ENCODE measurements at regions not wholly inside any gene's neighbourhood (a gene's known extent, or its start where the extent isn't known, plus 50 kb on each side); places are given as distances from the start of the nearest gene placed in this dataset.

DNA sequence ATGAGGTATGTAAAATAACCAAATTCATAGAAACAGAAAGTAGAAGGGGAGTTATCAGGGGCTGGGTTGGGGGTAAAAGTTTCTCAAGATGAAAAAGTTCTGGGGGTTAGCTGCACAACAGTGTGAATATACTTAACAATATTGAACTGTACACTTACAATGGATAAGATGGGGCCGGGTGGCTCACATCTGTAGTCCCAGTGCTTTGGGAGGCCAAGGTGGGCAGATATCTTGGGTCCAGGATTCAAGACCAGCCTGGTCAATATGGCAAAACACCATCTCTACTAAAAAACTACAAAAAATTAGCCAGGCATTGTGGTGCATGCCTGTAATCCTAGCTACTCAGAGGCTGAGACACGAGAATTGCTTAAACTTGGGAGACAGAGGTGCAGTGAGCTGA is 274.3 kb downstream of the TJP1 start:
- no peak overlapping the region for H3K4me3 ChIP-seq
- POLR2A ChIA-PET, result no interaction called here
- CTCF ChIA-PET, result interaction anchor here (0.6 kb wide), 1 partner anchor 237 kb away, joined by 4 read pairs; no protein-coding TSS in a partner anchor
- WGBS (ENCODE audit: missing lambda C conversion rate), result 2% methylated on average over 2 of the region's 2 CpGs
- no peaks in the 10 kb centered on the region for H3K4me1 ChIP-seq
- no peak for DNase-seq (ENCODE audit: low read depth in 1 of 2, low spot score in 1 of 2)
- H3K4me2 ChIP-seq, result no peak overlapping the region
- H3K9me3 ChIP-seq, result peaks cover 30% of the 10 kb centered on the region
- no peak for TF ChIP-seq FOXS1 (CRISPR knock-in tag; IDR thresholded peaks at IDR 0.05)
- TF ChIP-seq ZFP36 (IDR thresholded peaks at IDR 0.05; ENCODE audit: borderline replicate concordance, partially characterized antibody), result no peak
- no peak for TF ChIP-seq BCL3 (IDR thresholded peaks at IDR 0.05)
- TF ChIP-seq NPAS2 (CRISPR knock-in tag; IDR thresholded peaks at IDR 0.05; ENCODE audit: borderline replicate concordance), result no peak
- TF ChIP-seq RNF2 (IDR thresholded peaks at IDR 0.05; ENCODE audit: borderline replicate concordance, low read depth), result no peak
- TF ChIP-seq ZNF302 (CRISPR knock-in tag; IDR thresholded peaks at IDR 0.05), result no peak
- TF ChIP-seq ELK1 (IDR thresholded peaks at IDR 0.05; ENCODE audit: low read depth, low read length), result no peak
- TF ChIP-seq RARB (CRISPR knock-in tag; IDR thresholded peaks at IDR 0.05), result no peak
- no peak for TF ChIP-seq RCOR1 (IDR thresholded peaks at IDR 0.05; ENCODE audit: low read depth, low read length)
- no peak for TF ChIP-seq ESRRA (IDR thresholded peaks at IDR 0.05; ENCODE audit: borderline replicate concordance, low read length)
- no peak for TF ChIP-seq TFCP2L1 (CRISPR knock-in tag; IDR thresholded peaks at IDR 0.05)
- no peak for TF ChIP-seq HOXB5 (CRISPR knock-in tag; IDR thresholded peaks at IDR 0.05)
- no peak for FAIRE-seq
- H3K27ac ChIP-seq, result no peak overlapping the region
- ATAC-seq, result no peak

- POLR2A ChIA-PET, result no interaction called here
- ATAC-seq, result no peak
- Histone ChIP-seq H3K4me3 (no peak overlapping the region), H3K9me3 (peaks cover 30% of the 10 kb centered on the region), H3K4me1 (no peaks in the 10 kb centered on the region), H3K27ac (no peak overlapping the region), H3K4me2 (no peak overlapping the region)
- 11% methylated on average over 7 of the region's 7 CpGs for WGBS (ENCODE audit: missing lambda C conversion rate)
- no peak for DNase-seq (ENCODE audit: low read depth in 1 of 2, low spot score in 1 of 2)
- no peak for TF ChIP-seq NR3C1 (IDR thresholded peaks at IDR 0.05)
- TF ChIP-seq JUNB (IDR thresholded peaks at IDR 0.05), result no peak
- no peak for TF ChIP-seq POLR2AphosphoS2 (conservative IDR thresholded peaks at IDR 0.05; ENCODE audit: low read length)
- no peak for TF ChIP-seq CHD2 (IDR thresholded peaks at IDR 0.05; ENCODE audit: low read length, partially characterized antibody)
- TF ChIP-seq, protein P1, sequence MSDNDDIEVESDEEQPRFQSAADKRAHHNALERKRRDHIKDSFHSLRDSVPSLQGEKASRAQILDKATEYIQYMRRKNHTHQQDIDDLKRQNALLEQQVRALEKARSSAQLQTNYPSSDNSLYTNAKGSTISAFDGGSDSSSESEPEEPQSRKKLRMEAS (IDR thresholded peaks at IDR 0.05), result no peak
- TF ChIP-seq JUN (IDR thresholded peaks at IDR 0.05), result no peak
- no peak for TF ChIP-seq SMC3 (IDR thresholded peaks at IDR 0.05)
- no peak for TF ChIP-seq ZSCAN20 (CRISPR knock-in tag; IDR thresholded peaks at IDR 0.05)
- no peak for TF ChIP-seq EHMT2 (IDR thresholded peaks at IDR 0.05; ENCODE audit: low read depth)
- no peak for TF ChIP-seq ZFP36 (IDR thresholded peaks at IDR 0.05; ENCODE audit: borderline replicate concordance, partially characterized antibody)
- TF ChIP-seq RNF2 (IDR thresholded peaks at IDR 0.05; ENCODE audit: borderline replicate concordance, low read depth), result no peak
- no peak for TF ChIP-seq HDAC2 (IDR thresholded peaks at IDR 0.05)
- no peak for TF ChIP-seq KDM5A (IDR thresholded peaks at IDR 0.05)
- no peak for TF ChIP-seq HOXB13 (CRISPR knock-in tag; IDR thresholded peaks at IDR 0.05; ENCODE audit: low read depth)
- no peak for TF ChIP-seq CBX8 (IDR thresholded peaks at IDR 0.05)
- no peak for TF ChIP-seq PBX3 (IDR thresholded peaks at IDR 0.05)
- no peak for TF ChIP-seq RAD21 (conservative IDR thresholded peaks at IDR 0.05 in 1 of 2, IDR thresholded peaks at IDR 0.05 in 1 of 2)
- no peak for TF ChIP-seq FOSL2 (IDR thresholded peaks at IDR 0.05)
- no peak for TF ChIP-seq FOSL2 (CRISPR knock-in tag; IDR thresholded peaks at IDR 0.05)
- no peak for TF ChIP-seq BCL3 (IDR thresholded peaks at IDR 0.05)
- CTCF ChIA-PET, result interaction anchor here (1.1 kb wide), 2 partner anchors 17 to 24 kb away, joined by 3 read pairs; no protein-coding TSS in a partner anchor
- peak; percentile 65 for FAIRE-seq
Observed at GRCh38 chr15:29544513-29545128, 275.0 kb upstream of the NSMCE3 start.
